Activated CD4-positive, alpha-beta memory T cell treated with anti-CD3 and anti-CD28 coated beads for 36 hours (primary cell): ENCODE measurements at regions not wholly inside any gene's neighbourhood (a gene's known extent, or its start where the extent isn't known, plus 50 kb on each side); places are given as distances from the start of the nearest gene placed in this dataset.

Source experiments
- CTCF ChIA-PET: fragments of 350-600 bp; sonication (Branson Sonifier 250); formaldehyde crosslinking; loops from one replicate; lab custom pipeline; 2021; ENCODE audit warnings: antibody characterized with exemption, inconsistent platforms; lab: Charles Lee
- POLR2A ChIA-PET: fragments of 350-600 bp; sonication (Branson Sonifier 250); formaldehyde crosslinking; loops from one replicate; lab custom pipeline; 2021; ENCODE audit warnings: antibody characterized with exemption; lab: Charles Lee
- DNase-seq: peaks from one replicate; pipeline ENCODE4 v3.0.0-alpha.2; 2020
- H3K27ac Mint-ChIP-seq: one replicate; pipeline ENCODE4 v1.8.0; 2021; ENCODE audit warnings: mixed read lengths
- H3K27me3 Mint-ChIP-seq: one replicate; pipeline ENCODE4 v1.8.0; 2021; ENCODE audit warnings: mixed read lengths
- H3K36me3 Mint-ChIP-seq: one replicate; pipeline ENCODE4 v1.8.0; 2021; ENCODE audit warnings: mixed read lengths
- H3K4me1 Mint-ChIP-seq: one replicate; pipeline ENCODE4 v1.8.0; 2021; ENCODE audit warnings: low read depth, mixed read lengths
- H3K4me3 Mint-ChIP-seq: one replicate; pipeline ENCODE4 v1.8.0; 2021; ENCODE audit warnings: mild to moderate bottlenecking, mixed read lengths
- H3K9me3 Mint-ChIP-seq: one replicate; pipeline ENCODE4 v1.8.0; 2021; ENCODE audit warnings: mixed read lengths
- intact Hi-C: fragments of 100-400 bp; cut with micrococcal nuclease; formaldehyde crosslinking; loops from one replicate; pipeline ENCODE4 v1.15.1; 2023

GRCh38 chr5:54607006-54607405 is 89.4 kb downstream of the SNX18 start:
- intact Hi-C loops, result no loop called here
- peaks cover 21% of the 10 kb centered on the region for H3K4me1 Mint-ChIP-seq
- H3K27me3 Mint-ChIP-seq, result no peaks in the 10 kb centered on the region
- ChIA-PET CTCF (no interaction called here), POLR2A (no interaction called here)
- no peak overlapping the region for H3K27ac Mint-ChIP-seq
- H3K9me3 Mint-ChIP-seq, result peaks cover 10% of the 10 kb centered on the region
- no peak for DNase-seq
- H3K36me3 Mint-ChIP-seq, result peaks cover 5% of the 10 kb centered on the region
- H3K4me3 Mint-ChIP-seq, result no peak overlapping the region

DNA sequence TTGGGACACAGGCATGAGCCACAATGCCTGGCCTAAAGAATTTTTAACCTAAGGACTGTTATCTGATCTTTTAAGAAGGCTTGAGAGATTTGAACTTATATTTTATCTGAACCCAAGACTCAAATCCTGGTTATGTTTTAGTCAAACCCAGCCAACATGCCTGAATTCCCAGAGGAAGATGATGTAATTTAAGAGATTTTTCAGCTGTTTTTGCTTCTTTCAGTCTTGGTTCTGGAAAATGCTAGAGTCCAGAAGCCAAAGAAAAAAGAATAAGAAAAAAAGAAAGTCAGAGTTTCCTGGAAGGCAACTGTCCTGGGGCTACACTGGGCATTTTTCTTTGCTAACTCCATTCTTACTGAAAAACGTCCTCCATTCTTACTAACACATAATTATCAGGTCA is 85.8 kb downstream of the SNX18 start:
- intact Hi-C loops, result no loop called here
- POLR2A ChIA-PET, result no interaction called here

DNA sequence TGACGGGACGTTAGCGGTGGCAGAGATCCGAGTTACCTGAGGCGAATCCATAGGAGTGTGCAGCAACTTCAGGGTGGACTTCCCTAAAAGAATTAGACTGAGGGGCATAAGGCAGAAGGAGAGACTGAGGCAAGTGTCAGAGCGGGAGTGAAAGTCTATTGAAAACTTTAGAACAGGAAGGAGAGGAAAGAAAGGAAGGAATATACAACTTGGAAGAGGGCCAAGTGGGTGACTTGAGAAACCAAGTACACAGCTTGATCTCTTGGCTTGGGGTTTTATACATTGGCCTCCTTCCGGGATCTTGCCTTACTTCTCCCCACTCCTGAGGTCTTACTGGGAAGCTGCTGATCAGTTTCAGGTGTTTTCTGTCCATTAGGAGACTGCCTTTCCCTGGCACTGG is 84.9 kb downstream of the SNX18 start:
- ChIA-PET CTCF (no interaction called here), POLR2A (no interaction called here)
- Mint-ChIP-seq H3K27me3 (no peaks in the 10 kb centered on the region), H3K36me3 (peaks cover 7% of the 10 kb centered on the region), H3K4me3 (no peak overlapping the region), H3K9me3 (peaks cover 12% of the 10 kb centered on the region), H3K4me1 (no peaks in the 10 kb centered on the region), H3K27ac (no peak overlapping the region)
- intact Hi-C loops, result no loop called here
- DNase-seq, result no peak

More for the DNA sequence above, 85.8 kb downstream of the SNX18 start:
- DNase-seq, result no peak
- Mint-ChIP-seq H3K27me3 (no peaks in the 10 kb centered on the region), H3K36me3 (no peaks in the 10 kb centered on the region), H3K9me3 (peaks cover 4% of the 10 kb centered on the region), H3K27ac (no peak overlapping the region), H3K4me3 (no peak overlapping the region), H3K4me1 (no peaks in the 10 kb centered on the region)
- CTCF ChIA-PET, result no interaction called here

DNA sequence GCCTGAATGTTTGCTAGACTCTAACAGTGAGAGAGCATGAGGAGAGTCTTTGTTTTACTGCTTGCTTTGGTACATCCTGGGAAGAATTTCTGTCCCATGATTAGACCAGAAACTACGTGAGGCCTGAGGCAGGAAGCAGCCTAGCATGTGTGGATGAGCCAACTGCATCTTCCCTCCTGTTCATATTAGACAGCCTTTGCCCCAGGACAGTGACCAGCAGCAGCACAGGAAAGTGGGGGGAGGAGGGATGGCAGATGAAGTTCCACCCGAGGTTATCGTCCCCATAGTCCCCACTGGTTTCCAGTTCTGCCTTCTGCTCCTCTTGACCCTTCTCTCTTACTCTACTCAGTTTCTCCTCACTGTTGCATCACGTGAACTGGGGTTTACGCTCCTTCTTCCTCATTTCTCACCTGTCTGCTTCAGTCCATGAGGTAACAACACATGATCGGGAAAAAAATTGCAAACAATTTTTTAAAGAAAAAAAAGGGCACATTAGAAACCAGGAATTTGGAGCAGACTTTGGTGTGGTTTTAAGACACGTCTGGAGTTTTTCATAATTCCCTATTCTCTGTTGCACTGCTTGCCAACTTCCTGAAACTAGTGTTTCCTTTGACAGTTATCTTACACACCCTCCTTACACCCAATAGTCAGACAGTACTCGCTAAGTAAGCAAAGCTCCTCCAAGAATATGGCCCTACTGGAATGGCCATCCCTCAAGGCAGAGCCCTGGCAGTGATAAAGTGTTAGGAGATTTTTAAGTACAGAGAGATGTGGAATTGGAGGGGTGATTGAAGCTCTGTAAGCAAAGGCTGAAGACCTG is 84.1 kb downstream of the SNX18 start:
- DNase-seq, result no peak
- H3K27me3 Mint-ChIP-seq, result no peaks in the 10 kb centered on the region
- intact Hi-C loops, result no loop called here
- ChIA-PET CTCF (no interaction called here), POLR2A (no interaction called here)
- peaks cover 19% of the 10 kb centered on the region for H3K9me3 Mint-ChIP-seq
- H3K27ac Mint-ChIP-seq, result no peak overlapping the region
- no peaks in the 10 kb centered on the region for H3K4me1 Mint-ChIP-seq
- no peak overlapping the region for H3K4me3 Mint-ChIP-seq
- peaks cover 13% of the 10 kb centered on the region for H3K36me3 Mint-ChIP-seq
